ENCODE measurements at regions not wholly inside any gene's neighbourhood (a gene's known extent, or its start where the extent isn't known, plus 50 kb on each side); places are given as distances from the start of the nearest gene placed in this dataset.
"Not testable (repeated sequence)": the region's sequence is repeated elsewhere in the genome, so short reads cannot be mapped to it uniquely, and the experiment has no call there.

GRCh38 chr11:107276077-107276476 is 181.5 kb downstream of the CWF19L2 start:
- peak; percentile 22 for DNase-seq (ENCODE audit: low read depth)

- DNase-seq (ENCODE audit: low read depth) = no peak
These were observed 182.0 kb downstream of the CWF19L2 start for GRCh38 chr11:107275632-107276031.

- no peak for DNase-seq (ENCODE audit: low read depth)
These were observed 183.5 kb downstream of the CWF19L2 start for GRCh38 chr11:107274138-107274537.

- no peak for DNase-seq (ENCODE audit: low read depth)
These were observed 185.1 kb downstream of the CWF19L2 start for GRCh38 chr11:107272561-107272960.

GRCh38 chr11:107271425-107271824 is 186.2 kb downstream of the CWF19L2 start:
- no peak for DNase-seq (ENCODE audit: low read depth)

GRCh38 chr11:107268977-107269376 is 188.6 kb downstream of the CWF19L2 start:
- no peak for DNase-seq (ENCODE audit: low read depth)

- no peak for DNase-seq (ENCODE audit: low read depth)
These were observed 191.2 kb downstream of the CWF19L2 start for GRCh38 chr11:107266455-107266854.

- DNase-seq (ENCODE audit: low read depth) = no peak
These were observed 192.0 kb downstream of the CWF19L2 start for GRCh38 chr11:107265591-107266121.

- no peak for DNase-seq (ENCODE audit: low read depth)
These were observed 193.6 kb downstream of the CWF19L2 start for GRCh38 chr11:107263844-107264563.

GRCh38 chr11:107259811-107260221 is 197.8 kb downstream of the CWF19L2 start:
- no peak for DNase-seq (ENCODE audit: low read depth)

GRCh38 chr11:107257710-107258109 is 199.9 kb downstream of the CWF19L2 start:
- no peak for DNase-seq (ENCODE audit: low read depth)

- DNase-seq (ENCODE audit: low read depth) = not testable (repeated sequence)
These were observed 204.0 kb downstream of the CWF19L2 start for GRCh38 chr11:107253661-107254060.

- DNase-seq (ENCODE audit: low read depth) = no peak
These were observed 205.0 kb downstream of the CWF19L2 start for GRCh38 chr11:107252429-107253161.

- DNase-seq (ENCODE audit: low read depth) = no peak
These were observed 206.3 kb downstream of the CWF19L2 start for GRCh38 chr11:107251298-107251697.

GRCh38 chr11:107250017-107250416 is 207.6 kb downstream of the CWF19L2 start:
- DNase-seq (ENCODE audit: low read depth) = no peak

- no peak for DNase-seq (ENCODE audit: low read depth)
These were observed 208.6 kb downstream of the CWF19L2 start for GRCh38 chr11:107249054-107249453.

GRCh38 chr11:107247167-107247861 is 210.3 kb downstream of the CWF19L2 start:
- DNase-seq (ENCODE audit: low read depth) = no peak

- DNase-seq (ENCODE audit: low read depth) = no peak
These were observed 213.7 kb downstream of the CWF19L2 start for GRCh38 chr11:107243929-107244328.

- no peak for DNase-seq (ENCODE audit: low read depth)
These were observed 214.2 kb upstream of the GUCY1A2 start for GRCh38 chr11:107232451-107232850.

GRCh38 chr11:107224836-107225235 is 206.6 kb upstream of the GUCY1A2 start:
- no peak for DNase-seq (ENCODE audit: low read depth)

- DNase-seq (ENCODE audit: low read depth) = no peak
These were observed 204.7 kb upstream of the GUCY1A2 start for GRCh38 chr11:107222916-107223460.

- DNase-seq (ENCODE audit: low read depth) = no peak
These were observed 204.2 kb upstream of the GUCY1A2 start for GRCh38 chr11:107222431-107222830.

Measured in forelimb muscle (tissue), 1 donor.